ENCODE measurements at regions not wholly inside any gene's neighbourhood (a gene's known extent, or its start where the extent isn't known, plus 50 kb on each side); places are given as distances from the start of the nearest gene placed in this dataset.

GRCh38 chr21:27192281-27192949 is 225.5 kb upstream of the ADAMTS5 start:
- DNase-seq (ENCODE audit: low spot score), result no peak

DNA sequence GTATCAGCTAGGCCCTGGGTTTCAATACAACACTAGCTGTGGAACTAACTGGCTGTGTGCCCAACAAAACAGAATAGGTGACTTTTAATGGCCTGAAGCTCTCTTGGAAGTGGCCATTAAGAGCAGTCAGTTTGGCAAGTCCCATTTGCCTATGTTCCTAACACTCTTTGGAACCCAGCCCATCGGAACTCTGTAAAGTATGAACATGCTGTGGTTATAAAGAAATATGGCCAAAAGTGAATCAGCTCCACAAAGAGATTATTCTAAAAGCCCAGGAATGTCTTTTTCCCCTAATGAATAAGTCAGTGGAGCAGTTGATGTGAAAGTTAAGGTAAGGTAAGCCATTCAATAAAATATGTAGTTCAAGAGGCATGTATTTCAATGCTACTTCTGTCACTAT is 223.7 kb upstream of the ADAMTS5 start:
- no peak for DNase-seq (ENCODE audit: low spot score)

- DNase-seq (ENCODE audit: low spot score), result no peak
Measured at GRCh38 chr21:27189870-27190269, 223.0 kb upstream of the ADAMTS5 start.

- DNase-seq (ENCODE audit: low spot score), result no peak
Measured at GRCh38 chr21:27173053-27173452, 206.2 kb upstream of the ADAMTS5 start.

DNA sequence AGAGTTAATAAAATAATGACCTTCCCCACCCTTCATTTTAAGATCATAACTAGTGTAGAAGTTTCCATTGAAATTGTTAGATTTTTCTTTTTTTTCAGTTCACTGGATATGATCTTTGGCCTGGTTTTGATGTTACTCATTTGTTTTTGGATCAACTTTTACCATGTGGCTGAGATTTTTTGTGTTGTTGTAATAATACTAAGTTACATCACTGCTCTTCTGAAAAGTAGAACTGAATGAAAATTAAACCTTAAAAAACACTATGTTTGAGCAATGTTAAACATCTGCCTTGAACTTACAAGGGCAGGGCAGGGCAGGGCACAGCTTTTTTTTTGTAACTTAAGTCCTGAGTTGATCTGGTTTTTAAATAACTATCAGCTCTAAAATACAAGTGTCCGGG is 204.8 kb upstream of the ADAMTS5 start:
- peak; percentile 60 for DNase-seq (ENCODE audit: low spot score)

DNA sequence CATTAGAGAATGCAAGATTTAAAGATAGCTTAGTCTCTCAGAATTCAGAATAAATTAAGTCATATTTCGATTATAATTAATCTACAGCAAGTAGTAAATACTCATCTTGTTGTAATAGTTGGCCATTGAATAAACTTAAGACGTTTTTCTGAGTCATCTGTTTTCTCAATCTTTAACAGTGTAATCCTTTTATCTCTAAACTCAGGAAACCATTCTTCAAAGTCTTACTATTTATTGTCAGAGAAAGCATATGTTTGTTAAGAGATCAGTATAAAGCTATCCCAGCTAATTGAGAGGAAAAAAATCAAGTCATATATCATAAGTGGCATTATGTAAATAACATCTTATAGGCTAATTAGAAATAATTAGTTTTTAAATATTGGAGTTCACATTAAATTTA is 201.2 kb upstream of the ADAMTS5 start:
- DNase-seq (ENCODE audit: low spot score), result no peak

DNA sequence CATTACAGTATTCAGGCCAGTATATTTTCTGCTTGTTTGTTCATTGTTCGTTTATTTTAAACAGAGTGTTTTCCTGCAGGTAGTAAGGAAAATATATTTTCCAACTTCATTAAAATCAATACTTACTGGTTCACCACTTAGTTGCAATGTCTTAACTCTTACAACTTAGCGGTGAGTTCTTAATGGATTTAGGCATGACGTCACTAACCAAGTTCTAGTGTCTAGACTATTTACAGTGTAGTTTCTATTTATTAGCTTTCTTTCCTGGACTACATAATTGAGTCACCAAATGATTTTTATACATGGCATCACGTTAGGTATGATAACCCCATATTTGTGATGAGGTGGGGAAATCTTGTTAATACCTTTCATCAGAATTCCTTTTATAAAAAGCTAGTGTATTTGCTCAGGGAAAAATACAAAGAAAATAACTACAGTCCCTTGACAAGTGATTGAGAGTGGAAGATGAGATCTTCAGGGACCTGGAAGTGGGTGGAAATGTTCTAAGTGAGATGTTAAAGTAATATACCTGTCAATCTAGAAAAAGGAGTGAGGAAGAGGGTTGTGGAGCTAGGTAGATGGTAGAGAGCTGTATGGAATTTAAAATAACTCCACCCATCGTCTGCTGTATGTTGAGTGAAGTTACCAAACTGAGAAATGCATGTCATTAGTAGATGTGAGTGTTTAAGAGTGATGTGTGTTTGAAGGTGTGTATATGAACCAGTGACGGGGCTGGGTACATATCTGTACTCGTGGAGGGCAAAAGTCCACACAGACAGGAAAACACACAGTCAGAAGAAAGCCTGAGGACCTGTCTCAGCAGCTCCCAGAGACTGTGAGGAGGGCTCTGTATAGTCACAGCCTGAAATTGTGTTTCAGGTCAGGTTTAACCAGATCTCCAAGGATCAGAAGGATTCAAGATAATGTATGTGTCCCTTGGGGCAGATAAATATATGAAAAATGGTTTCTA is 197.6 kb upstream of the ADAMTS5 start:
- no peak for DNase-seq (ENCODE audit: low spot score)

DNA sequence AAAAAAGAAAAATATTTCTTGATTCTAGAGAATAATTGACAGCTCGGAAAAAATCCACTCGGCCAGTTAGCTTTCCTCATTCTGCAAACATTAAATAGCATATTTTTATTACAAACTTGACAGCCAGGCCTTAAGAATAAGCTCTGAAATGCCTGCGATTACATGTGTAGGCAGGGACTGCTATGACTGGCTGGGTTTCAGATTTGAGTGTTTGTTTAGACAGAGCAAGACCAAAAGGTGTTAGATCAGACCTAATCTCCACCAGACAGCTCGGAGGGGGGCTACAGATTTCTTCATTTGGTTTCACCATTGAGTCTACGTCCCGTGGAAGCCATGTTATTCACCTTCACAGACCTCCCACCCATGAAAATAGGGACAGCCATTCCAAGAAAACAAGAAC is 192.1 kb upstream of the ADAMTS5 start:
- DNase-seq (ENCODE audit: low spot score), result no peak

GRCh38 chr21:27157097-27157496 is 190.2 kb upstream of the ADAMTS5 start:
- DNase-seq (ENCODE audit: low spot score), result no peak

DNA sequence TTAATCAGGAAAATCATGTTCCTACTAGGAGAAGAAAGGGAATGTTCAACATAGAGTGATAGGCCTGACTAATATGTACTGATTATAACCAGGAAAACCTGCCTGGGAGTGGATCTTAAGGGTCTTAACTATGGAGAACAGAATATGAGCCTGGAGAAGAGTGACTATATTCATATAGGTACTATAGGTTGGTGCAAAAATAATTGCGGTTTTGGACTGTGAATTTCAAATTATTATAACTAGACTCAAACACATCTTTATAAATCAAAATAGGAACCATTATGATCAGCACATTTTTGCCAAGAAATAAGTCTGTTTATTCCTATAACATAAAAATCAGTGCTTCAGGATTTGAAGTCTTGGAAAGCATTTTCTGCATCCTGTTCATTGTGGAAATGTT is 189.8 kb upstream of the ADAMTS5 start:
- DNase-seq (ENCODE audit: low spot score), result no peak

- DNase-seq (ENCODE audit: low spot score), result no peak
Measured at GRCh38 chr21:27155130-27155500, 188.2 kb upstream of the ADAMTS5 start.

DNA sequence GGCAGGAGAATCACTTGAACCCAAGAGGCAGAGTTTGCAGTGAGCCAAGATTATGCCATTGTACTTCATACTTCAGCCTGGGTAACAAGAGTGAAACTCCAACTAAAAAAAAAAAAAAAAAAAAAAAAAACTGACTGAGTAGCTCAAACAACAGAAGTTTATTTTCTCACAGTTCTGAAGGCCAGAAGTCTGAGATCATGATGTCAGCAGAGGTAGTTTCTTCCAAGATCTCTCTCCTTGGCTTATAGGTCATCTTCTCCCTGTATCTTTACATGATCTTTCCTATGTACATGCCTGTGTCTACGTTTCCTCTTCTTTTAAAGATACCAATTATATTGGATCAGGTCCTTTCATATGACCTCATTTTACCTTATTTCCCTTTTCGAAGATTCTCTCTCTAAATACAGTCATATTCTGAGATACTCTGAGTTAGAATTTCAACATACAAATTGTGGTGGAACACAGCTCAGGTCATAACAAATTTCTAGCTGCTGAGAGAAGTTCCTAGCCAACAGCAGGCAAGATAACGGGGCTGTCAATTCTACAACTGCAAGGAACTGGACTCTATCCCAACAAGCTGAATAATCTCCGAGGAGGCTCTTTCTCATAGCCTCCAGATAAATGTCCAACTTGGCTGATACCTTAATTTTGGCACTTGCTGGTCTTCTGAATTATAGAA is 187.7 kb upstream of the ADAMTS5 start:
- no peak for DNase-seq (ENCODE audit: low spot score)

- DNase-seq (ENCODE audit: low spot score), result no peak
Measured at GRCh38 chr21:27152996-27153395, 186.1 kb upstream of the ADAMTS5 start.

- DNase-seq (ENCODE audit: low spot score), result peak; percentile 47
Measured at GRCh38 chr21:27149034-27149433, 182.1 kb upstream of the ADAMTS5 start.

GRCh38 chr21:27146268-27146667 is 179.4 kb upstream of the ADAMTS5 start:
- DNase-seq (ENCODE audit: low spot score), result no peak

GRCh38 chr21:27145134-27145798 is 178.4 kb upstream of the ADAMTS5 start:
- DNase-seq (ENCODE audit: low spot score), result no peak

DNA sequence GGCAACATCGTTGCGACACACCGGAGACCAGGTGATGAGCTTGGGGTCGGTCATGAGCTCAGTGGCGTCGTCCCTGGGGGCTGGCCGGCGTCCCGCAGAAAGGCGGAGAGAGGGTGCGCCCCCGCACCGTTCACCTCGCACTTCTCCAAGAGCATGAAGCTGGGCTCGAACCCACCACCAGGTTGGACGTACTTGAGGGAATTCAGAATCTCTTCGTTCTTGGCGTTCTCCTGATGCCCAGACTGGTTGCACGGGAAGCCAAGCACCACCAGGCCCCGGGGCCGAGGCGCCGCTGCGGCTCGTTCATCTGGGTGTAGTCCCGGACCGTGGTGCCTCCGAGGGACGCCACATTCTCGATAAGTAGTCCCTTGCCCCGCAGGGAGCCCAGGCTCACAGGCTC is 176.6 kb upstream of the ADAMTS5 start:
- DNase-seq (ENCODE audit: low spot score), result no peak

GRCh38 chr21:27139526-27139925 is 172.6 kb upstream of the ADAMTS5 start:
- DNase-seq (ENCODE audit: low spot score), result no peak

DNA sequence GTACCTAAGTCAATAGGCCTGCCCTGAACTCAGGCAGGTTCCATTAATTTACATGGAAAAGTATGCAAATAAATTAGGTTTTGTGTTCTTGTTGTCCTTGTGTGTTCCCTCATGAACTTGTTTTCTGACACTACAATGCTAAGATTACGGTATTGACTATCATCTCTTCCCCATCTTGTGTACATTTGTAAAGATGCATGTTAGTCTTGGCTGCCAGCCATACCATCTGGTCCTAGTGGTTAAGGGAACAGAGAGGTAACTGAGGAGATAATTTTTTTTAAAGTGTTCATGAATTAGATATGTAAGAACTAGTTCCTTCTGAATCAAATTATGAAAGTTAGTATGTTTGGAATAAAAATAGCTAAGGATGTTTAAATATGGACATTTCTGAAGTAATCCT is 167.6 kb upstream of the ADAMTS5 start:
- no peak for DNase-seq (ENCODE audit: low spot score)

DNA sequence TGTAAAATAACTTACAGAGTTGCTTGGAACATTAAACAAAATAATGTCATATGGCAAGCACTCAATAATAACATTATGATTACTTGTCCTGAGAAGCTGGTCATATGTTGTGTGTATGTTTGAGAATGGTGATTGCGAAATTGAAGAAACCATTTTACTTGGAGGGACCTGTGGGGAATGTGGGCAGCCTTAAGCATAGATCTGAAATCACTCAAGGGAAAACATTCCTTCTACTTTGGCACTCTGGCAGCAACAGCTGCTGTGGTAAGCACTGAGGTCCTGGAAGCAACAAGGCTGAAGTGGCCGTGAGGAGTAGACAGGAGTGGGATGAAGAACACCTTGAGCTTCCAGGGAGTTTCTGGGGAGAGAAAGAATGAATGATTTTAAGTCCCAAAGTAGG is 165.4 kb upstream of the ADAMTS5 start:
- peak; percentile 24 for DNase-seq (ENCODE audit: low spot score)

GRCh38 chr21:27130154-27130553 is 163.3 kb upstream of the ADAMTS5 start:
- DNase-seq (ENCODE audit: low spot score), result no peak

GRCh38 chr21:27129694-27130093 is 162.8 kb upstream of the ADAMTS5 start:
- no peak for DNase-seq (ENCODE audit: low spot score)
